GOT3 (cell line): ENCODE measurements at regions not wholly inside any gene's neighbourhood (a gene's known extent, or its start where the extent isn't known, plus 50 kb on each side); places are given as distances from the start of the nearest gene placed in this dataset.
"Not testable (repeated sequence)": the region's sequence is repeated elsewhere in the genome, so short reads cannot be mapped to it uniquely, and the experiment has no call there.

Source experiments
- DNase-seq: peaks from one replicate; lab custom pipeline; 2025; ENCODE audit warnings: mixed read lengths; lab: John Stamatoyannopoulos, UW

GRCh38 chr7:41428381-41428780 lies 274.5 kb downstream of the INHBA start:
- DNase-seq = no peak

GRCh38 chr7:41425926-41426325 lies 277.0 kb downstream of the INHBA start:
- no peak for DNase-seq

DNA sequence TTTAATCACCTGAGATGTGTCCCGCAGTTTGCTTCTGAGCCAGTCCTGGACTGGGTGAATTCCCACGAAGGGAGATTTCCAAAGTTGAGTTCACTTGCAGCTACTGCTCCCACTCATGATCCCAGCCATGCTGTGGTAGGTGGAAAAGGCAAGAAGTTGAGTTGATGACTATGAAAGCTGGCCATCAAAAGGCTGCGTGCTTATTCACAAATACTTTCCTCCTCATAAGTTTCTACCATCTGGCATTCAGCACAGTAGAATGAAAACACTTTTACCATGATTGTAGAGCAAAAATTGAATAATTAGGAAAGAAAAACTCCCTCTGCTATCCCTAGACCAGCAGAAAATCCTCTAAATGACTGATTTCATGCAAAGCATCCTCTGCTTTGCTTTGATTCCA lies 281.8 kb downstream of the INHBA start:
- DNase-seq = no peak

DNA sequence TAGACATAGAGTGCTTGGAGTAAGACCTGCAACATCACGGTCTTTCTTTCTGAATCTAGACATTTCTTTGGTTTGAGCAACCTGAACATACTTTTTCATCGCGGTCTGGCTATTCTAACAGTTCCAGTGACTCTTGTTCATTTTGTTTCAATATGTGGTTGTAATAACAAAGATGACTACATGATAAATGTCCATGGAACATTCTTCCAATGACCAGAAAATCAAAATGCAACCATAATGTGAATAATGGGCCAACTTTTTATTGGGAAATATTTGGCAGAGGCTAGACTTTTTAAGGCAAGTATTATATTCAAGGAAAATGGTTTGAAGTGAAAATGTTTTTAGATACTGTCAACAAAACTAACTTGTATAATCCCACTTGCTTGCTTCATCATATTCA lies 282.5 kb downstream of the INHBA start:
- no peak for DNase-seq

DNA sequence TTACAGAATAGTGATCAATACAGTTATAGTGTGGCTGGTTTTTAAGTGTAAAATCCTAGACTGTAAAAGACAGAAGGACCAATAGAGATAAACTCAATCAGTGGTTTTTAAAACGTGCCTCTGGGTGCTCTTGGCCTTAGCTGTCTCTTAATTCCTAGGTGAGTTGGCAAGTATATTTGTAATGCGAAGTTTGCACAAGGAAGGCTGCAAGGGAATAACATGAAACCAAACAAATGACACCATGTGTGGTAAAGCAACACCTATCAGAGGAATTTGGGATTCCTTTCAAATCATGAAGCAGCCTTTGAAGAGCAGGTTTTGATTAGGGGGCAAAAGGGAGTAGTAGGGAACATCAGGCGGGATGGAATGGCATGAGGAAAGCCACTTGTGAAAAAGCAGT lies 284.6 kb downstream of the INHBA start:
- DNase-seq = no peak

DNA sequence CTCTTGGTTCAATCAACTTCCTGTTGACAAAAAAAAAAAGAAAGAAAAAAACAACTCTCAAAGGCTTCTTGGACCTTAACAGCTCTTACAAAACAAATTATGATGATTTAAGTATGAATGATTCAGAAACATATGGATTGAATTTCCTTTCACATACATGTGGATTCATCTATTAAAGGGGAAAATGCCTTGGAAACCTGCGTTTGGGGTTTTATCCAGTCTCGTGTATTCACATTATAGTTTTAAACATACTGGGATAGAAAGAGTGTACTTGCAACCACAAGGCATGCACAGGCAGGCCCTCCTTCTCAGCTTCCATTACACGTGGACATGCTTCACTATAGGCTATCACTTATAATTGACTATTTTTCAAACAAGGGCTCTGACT lies 286.7 kb downstream of the INHBA start:
- no peak for DNase-seq

- DNase-seq = no peak
Measured at GRCh38 chr7:41415471-41416207, 287.3 kb downstream of the INHBA start.

GRCh38 chr7:41415051-41415450 lies 287.8 kb downstream of the INHBA start:
- DNase-seq = no peak

GRCh38 chr7:41404375-41405074 lies 298.4 kb downstream of the INHBA start:
- no peak for DNase-seq

DNA sequence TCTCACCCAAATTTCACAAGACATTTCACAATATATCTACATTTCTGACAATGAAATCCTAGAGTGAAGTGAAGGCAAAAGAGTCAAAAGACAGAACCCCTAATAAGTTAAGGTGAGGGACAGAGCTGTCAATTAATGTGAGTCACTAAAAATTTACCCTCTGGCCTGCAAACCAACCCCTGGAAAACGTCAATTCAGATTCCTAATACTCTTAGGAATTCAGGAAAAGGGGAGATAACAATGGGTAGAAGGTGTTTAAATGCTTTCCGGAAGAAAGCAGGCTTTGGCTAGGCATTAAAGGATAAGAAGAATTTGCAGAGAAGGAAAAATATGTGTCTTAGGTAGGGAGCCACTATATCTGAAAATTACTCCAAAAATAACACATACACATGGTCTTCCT lies 299.6 kb downstream of the INHBA start:
- DNase-seq = no peak

GRCh38 chr7:41401833-41402232 lies 301.1 kb downstream of the INHBA start:
- DNase-seq = no peak

- no peak for DNase-seq
Measured at GRCh38 chr7:41399171-41399570, 303.7 kb downstream of the INHBA start.

- no peak for DNase-seq
Measured at GRCh38 chr7:41391818-41392217, 311.1 kb downstream of the INHBA start.

DNA sequence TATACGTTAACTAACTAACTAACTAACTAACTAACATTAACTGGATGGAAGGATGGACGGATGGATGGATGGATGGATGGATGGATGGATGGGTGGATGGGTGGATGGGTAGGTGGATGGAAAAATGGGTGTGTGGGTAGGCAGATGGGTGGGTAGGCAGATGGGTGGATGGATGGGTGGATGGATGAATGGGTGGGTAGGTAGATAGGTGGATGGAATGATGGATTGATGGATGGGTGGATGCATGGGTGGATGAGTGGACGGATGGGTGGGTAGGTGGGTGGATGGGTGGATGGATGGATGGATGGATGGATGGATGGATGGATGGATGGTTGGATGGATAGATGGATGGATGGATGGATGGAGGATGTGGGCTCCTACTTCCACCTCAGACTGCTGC lies 314.0 kb downstream of the INHBA start:
- not testable (repeated sequence) for DNase-seq

- DNase-seq = no peak
Measured at GRCh38 chr7:41385996-41386395, 316.9 kb downstream of the INHBA start.

DNA sequence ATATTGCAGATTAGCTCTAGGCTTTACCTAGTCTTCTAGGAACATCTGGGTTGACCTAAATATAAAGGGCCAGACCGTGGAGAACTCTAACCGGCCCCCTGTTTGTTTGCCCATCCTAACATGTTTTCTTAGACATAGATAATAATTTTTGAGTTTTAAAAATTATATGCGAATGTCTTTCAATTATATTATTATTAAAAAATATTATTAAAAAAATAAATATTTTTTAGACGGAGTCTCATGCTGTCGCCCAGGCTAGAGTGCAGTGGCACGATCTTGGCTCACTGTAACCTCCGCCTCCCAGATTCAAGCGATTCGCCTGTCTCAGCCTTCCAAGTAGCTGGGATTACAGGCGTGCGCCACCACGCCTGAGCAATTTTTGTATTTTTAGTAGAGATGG lies 318.5 kb downstream of the INHBA start:
- DNase-seq = no peak

DNA sequence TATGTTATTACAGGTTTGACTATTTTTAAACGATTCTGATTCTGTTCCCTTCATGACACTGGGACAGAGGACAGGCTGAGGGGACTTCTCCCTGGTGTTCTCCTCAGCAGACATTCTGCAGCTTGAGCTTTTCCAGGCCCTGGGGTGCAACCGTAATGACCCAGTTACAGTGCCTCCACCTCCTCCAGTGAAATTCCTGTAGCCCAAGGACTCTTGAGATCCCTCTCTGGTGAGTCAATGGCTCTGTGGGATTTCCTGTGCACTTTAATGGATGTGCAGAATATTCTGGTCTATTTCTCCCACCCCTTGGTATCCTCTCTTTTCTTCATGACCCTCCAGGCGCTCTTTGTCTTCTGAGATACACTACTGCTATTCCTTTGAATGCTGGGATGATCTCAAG lies 319.3 kb downstream of the INHBA start:
- DNase-seq = no peak

GRCh38 chr7:41378156-41378555 lies 324.7 kb downstream of the INHBA start:
- no peak for DNase-seq

DNA sequence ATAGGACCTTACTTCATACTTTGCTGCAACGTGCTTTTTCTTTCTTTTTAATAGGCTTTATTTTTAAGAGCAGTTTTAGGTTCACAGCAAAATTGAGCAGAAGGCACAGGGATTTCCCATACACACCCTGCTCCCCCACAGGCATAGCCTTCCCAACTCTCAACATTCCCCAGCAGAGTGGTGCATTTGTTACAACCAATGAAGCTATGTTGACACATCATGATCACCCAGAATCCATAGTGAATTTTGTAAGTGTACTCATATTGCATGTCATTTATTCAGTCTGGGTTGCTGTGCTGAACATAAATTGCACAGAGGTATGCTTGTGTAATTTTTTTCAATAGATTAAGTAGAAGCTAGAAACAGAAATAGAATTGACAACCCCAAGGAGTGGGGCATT lies 327.3 kb downstream of the INHBA start:
- no peak for DNase-seq

DNA sequence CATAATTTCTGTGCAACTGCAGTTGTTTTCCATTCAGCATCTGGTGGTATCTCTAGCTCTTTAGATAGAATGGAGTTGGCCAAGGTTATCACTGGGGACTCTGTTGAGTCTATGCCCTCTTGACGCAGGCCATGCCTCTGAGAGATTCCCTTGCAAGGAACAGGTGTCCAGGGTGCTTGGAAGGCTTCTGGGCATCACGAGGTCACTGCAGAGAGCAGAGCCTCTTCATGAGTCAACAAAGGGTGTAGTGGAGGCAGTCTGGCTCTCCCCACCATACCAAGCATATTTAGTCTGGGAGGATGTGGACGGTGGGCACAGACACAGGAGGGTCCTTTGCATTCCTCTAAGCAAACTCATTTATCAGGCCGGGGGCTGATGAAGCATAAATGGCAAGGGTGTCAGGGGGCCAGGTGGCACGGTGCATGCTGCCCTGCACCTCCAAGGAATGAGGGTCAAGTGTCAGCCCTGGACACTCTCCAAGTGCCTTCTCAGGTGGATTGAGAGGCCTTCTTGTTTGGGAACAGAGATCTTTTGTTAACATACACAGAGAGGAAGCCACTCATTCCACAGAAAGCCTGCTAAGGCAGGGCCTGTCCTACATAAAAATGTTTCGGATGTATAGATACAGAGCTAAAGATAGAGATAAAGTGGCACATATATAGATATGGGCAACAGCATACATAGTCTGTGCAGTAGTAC lies 328.6 kb downstream of the INHBA start:
- no peak for DNase-seq

DNA sequence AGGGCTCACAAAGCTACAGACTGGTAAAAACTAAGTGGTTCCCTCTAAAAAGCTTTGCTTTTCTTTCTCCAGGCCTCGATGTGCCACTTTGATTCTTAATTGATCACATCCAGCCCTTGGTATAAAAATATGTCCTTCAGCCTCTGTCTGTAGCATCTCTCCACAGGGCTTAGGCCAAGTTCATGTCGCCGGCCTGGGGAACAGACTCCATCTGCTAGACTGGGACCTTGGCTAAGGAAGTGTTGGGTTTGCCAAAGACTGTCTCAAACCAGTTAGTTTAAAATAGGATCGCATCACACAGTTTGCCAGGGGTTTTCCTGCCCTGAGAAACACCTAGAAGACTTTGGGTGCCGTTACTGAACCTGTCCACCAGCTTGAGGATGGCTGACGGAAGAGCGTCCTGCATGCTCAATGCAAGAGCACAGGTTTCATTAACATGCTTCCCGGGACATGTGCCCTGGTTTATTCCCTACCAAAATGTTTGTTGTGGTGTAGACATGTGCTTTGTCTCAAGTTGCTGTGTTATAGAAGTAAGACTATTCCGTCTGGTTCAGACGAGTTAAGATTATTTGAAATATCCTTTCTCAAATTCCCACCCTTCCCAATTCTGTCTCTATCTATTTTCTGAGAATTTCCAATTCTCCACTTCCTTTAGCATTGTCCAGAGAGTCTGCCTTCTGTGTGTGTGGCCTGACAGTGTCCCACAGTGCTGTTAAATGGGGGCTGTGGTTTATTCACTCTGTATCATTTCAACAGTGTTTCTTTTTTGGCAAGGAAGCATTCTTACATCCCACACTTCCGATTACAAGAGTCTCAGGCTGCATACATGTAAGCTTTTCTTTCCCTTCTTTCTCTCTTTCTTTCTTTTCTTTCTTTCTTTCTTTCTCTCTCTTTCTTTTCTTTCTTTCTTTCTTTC lies 334.7 kb downstream of the INHBA start:
- no peak for DNase-seq

- DNase-seq = no peak
Measured at GRCh38 chr7:41351091-41351490, 351.8 kb downstream of the INHBA start.
